Naive B cell (primary cell): ENCODE measurements at regions not wholly inside any gene's neighbourhood (a gene's known extent, or its start where the extent isn't known, plus 50 kb on each side); places are given as distances from the start of the nearest gene placed in this dataset.
"Not testable (repeated sequence)": the region's sequence is repeated elsewhere in the genome, so short reads cannot be mapped to it uniquely, and the experiment has no call there.

Experiments
- ATAC-seq, 2 donors: fragments of 150-1000 bp; cut with Tn5 transposase; 2 replicates each; pipeline ENCODE4 v1.10.0; 2021; ENCODE audit warnings: low read depth in 2 of 2, mild to moderate bottlenecking in 2 of 2, moderate library complexity in 2 of 2
- DNase-seq: peaks from one replicate; pipeline ENCODE4 v3.0.0; 2022
- H3K27ac Mint-ChIP-seq, 6 donors: one replicate each; pipeline ENCODE4 v1.8.0; 2020 to 2022; ENCODE audit warnings: mild to moderate bottlenecking in 6 of 6, mixed read lengths in 6 of 6, moderate library complexity in 5 of 6, inconsistent platforms in 2 of 6
- H3K27me3 Mint-ChIP-seq, 3 donors: one replicate each; pipeline ENCODE4 v1.8.0; 2021 to 2022; ENCODE audit warnings: mixed read lengths in 3 of 3, mild to moderate bottlenecking in 1 of 3
- H3K36me3 Mint-ChIP-seq, 2 donors: one replicate each; pipeline ENCODE4 v1.8.0; 2020 to 2022; ENCODE audit warnings: mixed read lengths in 2 of 2, inconsistent platforms in 1 of 2, mild to moderate bottlenecking in 1 of 2
- H3K4me1 Mint-ChIP-seq, 3 donors: one replicate each; pipeline ENCODE4 v1.8.0; 2020 to 2022; ENCODE audit warnings: mixed read lengths in 3 of 3, inconsistent platforms in 1 of 3, mild to moderate bottlenecking in 1 of 3, moderate library complexity in 1 of 3
- H3K4me3 Mint-ChIP-seq, 8 donors: one replicate each; pipeline ENCODE4 v1.8.0; 2020 to 2022; ENCODE audit warnings: mild to moderate bottlenecking in 8 of 8, mixed read lengths in 8 of 8, moderate library complexity in 8 of 8, inconsistent platforms in 2 of 8
- H3K9me3 Mint-ChIP-seq, 7 donors: one replicate each; pipeline ENCODE4 v1.8.0; 2020 to 2022; ENCODE audit warnings: mixed read lengths in 7 of 7, mild to moderate bottlenecking in 5 of 7, inconsistent platforms in 2 of 7, moderate library complexity in 1 of 7

DNA sequence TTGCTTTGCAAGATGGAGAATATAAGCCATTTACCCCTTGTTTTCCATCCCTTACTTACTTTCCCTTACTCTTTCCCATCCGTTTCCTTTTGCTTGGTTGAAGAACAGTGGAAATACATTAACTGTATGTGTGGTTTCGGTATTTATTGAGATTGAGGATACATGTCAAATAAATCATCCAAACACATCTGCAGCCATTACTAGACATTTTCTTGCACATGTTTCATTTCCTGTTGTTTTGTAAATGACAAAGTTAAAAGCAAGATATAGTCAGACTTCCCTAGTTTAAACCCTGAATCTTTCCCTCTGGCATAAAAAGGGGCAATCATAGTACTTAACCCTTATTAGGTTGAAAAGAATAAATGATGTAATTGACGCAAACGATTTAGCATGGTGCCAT, 82.1 kb upstream of the BCHE start:
- ATAC-seq (no peak), DNase-seq (no peak)
- H3K4me3 Mint-ChIP-seq: no peak overlapping the region
- no peaks in the 10 kb centered on the region for H3K4me1 Mint-ChIP-seq
- no peak overlapping the region for H3K27ac Mint-ChIP-seq
- H3K9me3 Mint-ChIP-seq: peaks cover 0 to 21% (median 9%) of the 10 kb centered on the region in 7 donors
- no peaks in the 10 kb centered on the region for H3K27me3 Mint-ChIP-seq
- no peaks in the 10 kb centered on the region for H3K36me3 Mint-ChIP-seq

DNA sequence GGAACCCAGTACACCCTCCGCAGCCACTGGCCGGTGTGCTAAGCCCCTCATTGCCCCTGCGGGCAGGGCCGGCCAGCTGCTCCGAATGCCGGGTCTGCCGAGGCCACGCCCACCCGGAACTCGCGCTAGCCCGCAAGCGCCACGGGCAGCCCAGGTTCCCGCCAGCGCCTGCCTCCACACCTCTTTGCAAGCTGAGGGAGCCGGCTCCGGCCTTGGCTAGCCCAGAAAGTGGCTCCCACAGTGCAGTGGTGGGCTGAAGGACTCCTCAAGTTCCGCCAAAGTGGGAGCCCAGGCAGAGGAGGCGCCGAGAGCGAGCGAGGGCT, 81.4 kb upstream of the BCHE start:
- peaks cover 0 to 21% (median 9%) of the 10 kb centered on the region in 7 donors for H3K9me3 Mint-ChIP-seq
- H3K27me3 Mint-ChIP-seq: no peaks in the 10 kb centered on the region
- H3K4me3 Mint-ChIP-seq: no peak overlapping the region
- DNase-seq (no peak), ATAC-seq (no peak)
- no peaks in the 10 kb centered on the region for H3K4me1 Mint-ChIP-seq
- H3K27ac Mint-ChIP-seq: no peak overlapping the region
- H3K36me3 Mint-ChIP-seq: no peaks in the 10 kb centered on the region

DNA sequence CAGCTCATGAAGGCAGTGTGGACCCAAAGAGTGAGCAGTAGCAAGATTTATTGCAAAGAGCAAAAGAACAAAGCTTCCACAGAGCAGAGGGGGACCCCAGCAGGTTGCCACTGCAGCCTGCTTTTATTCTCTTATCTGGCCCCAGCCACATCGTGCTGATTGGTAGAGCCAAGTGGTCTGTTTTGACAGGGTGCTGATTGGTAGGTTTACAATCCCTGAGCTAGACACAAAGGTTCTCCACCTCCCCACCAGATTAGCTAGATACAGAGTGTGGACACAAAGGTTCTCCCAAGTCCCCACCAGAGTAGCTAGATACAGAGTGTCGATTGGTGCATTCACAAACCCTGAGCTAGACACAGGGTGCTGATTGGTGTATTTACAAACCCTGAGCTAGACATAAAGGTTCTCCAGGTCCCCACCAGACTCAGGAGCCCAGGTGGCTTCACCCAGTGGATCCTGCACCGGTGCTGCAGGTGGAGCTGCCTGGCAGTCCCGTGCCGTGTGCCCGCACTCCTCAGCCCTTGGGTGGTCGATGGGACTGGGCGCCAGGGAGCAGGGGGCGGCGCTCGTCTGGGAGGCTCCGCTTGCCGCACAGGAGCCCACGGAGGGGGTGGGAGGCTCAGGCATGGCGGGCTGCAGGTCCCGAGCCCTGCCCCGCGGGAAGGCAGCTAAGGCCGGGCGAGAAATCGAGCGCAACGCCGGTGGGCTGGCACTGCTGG, 80.9 kb upstream of the BCHE start:
- H3K4me3 Mint-ChIP-seq, H3K4me1 Mint-ChIP-seq: not testable (repeated sequence)

DNA sequence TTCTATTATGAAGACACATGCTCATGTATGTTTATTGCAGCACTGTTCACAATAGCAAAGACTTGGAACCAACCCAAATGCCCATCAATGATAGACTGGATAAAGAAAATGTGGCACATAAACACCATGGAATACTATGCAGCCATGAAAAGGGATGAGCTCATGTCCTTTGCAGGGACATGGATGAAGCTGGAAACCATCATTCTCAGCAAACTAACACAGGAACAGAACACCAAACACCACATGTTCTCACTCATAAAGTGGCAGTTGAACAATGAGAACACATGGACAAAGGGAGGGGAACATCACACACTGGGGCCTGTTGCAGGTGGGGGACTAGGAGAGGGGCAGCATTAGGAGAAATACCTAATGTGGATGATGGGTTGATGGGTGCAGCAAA, 77.9 kb upstream of the BCHE start:
- peaks cover 0 to 20% (median 9%) of the 10 kb centered on the region in 7 donors for H3K9me3 Mint-ChIP-seq
- not testable (repeated sequence) for ATAC-seq, H3K27me3 Mint-ChIP-seq, H3K4me1 Mint-ChIP-seq, DNase-seq, H3K4me3 Mint-ChIP-seq, H3K27ac Mint-ChIP-seq, H3K36me3 Mint-ChIP-seq

More for the DNA sequence above, 80.9 kb upstream of the BCHE start:
- H3K9me3 Mint-ChIP-seq: peaks cover 0 to 21% (median 9%) of the 10 kb centered on the region in 7 donors
- not testable (repeated sequence) for H3K27ac Mint-ChIP-seq, H3K36me3 Mint-ChIP-seq, H3K27me3 Mint-ChIP-seq, DNase-seq, ATAC-seq

DNA sequence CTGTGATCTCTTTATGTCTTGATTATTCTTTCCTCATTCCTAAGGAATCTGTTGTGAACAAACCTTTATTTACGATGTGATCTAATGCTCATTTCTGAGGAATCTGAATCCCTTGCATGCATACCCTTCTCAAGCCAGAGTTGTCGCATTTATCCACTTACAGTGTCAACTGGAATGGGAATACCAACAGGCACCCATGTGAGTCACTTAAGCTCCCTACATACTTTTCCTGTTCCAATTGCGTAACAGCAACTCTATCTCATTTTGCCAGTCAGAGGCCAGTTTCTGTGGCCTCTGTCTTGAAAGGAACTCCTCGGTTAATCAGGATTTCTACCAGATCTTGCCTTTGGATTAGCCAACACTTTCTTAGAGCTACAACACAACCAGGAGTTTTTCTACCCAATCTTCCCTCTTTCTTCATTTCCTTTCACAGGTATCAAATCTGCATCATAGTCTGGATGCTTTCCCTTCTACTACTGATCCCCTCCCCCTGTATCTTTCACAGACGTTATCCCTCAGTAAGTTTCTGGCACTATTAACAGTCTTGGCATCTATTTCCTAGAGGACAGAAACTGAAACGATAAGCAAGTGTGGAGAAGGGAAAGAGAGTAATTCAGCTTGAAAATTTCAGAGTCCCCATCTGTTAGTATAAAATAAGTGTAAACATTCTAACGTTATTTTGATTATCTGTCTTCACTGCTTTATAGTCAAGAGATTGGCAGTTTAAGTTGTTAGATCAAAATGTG, 66.8 kb upstream of the BCHE start:
- no peak for ATAC-seq
- H3K36me3 Mint-ChIP-seq: no peaks in the 10 kb centered on the region
- no peak for DNase-seq
- H3K27ac Mint-ChIP-seq: no peak overlapping the region
- H3K4me3 Mint-ChIP-seq: no peak overlapping the region
- peaks cover 0 to 18% (median 5%) of the 10 kb centered on the region in 7 donors for H3K9me3 Mint-ChIP-seq
- H3K27me3 Mint-ChIP-seq: no peaks in the 10 kb centered on the region
- H3K4me1 Mint-ChIP-seq: no peaks in the 10 kb centered on the region

DNA sequence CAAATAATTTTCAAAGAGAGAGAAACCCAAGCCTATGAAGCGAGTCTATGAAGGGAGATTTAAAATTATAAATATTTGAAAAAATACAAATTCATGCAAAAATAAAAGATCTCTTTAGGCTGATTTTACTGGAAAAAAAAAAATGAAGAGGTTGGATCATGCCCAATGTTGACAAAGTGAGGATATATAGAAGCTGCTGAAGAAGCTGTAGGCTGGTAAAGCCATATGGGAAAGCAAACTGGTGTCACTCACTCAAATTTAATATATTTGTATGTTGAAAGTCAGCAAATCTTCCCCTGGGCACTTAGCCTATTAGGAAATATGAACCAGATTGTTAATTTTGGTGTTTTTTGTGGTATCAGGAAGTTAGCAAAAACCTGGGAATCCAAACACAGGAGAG, 61.8 kb upstream of the BCHE start:
- Mint-ChIP-seq H3K27me3 (no peaks in the 10 kb centered on the region), H3K4me3 (no peak overlapping the region), H3K27ac (no peak overlapping the region), H3K36me3 (no peaks in the 10 kb centered on the region), H3K9me3 (peaks cover 0 to 15% (median 5%) of the 10 kb centered on the region in 7 donors), H3K4me1 (no peaks in the 10 kb centered on the region)
- DNase-seq: no peak
- ATAC-seq: no peak

DNA sequence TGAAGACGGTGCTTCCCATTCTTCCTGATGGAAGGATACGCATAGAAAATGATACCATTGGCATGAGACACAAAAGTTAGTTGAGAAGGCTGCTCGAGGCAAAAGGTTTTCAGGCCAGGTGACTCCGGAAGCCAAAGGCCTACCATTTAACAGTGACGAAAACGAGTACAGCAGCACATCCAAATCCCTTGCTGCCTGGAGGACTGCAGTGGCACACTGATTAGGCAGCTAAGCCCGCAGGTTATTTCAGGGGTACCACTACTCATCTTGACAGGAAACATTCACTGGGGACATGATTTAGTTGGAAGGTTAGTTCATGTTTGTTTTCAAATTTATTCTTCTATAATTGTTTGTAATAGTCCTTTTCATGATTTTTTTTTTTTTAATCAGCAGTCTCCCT, 59.9 kb upstream of the BCHE start:
- H3K4me1 Mint-ChIP-seq: no peaks in the 10 kb centered on the region
- no peak overlapping the region for H3K27ac Mint-ChIP-seq
- ATAC-seq (no peak), DNase-seq (no peak)
- H3K4me3 Mint-ChIP-seq: no peak overlapping the region
- H3K27me3 Mint-ChIP-seq: no peaks in the 10 kb centered on the region
- peaks cover 0 to 6% (median 2%) of the 10 kb centered on the region in 7 donors for H3K9me3 Mint-ChIP-seq
- no peaks in the 10 kb centered on the region for H3K36me3 Mint-ChIP-seq

DNA sequence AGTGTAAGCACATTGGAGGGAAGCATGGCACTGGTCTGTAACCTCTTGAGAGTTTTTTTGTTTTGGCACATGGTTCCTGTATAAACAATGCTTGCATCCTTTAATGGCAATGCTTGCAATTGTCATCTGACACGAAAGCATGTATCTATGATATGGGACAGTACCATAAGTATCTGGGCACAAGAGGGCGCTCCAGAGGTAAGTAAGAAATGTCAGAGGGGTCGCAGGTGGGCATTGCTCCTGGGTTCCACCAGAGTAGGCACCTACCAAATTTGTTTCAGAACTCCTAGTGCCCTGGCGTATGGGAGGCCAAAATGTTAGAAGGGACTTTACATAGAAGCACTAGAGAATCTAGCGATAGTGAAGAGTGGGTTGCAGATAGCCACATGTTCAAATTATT, 58.7 kb upstream of the BCHE start:
- H3K4me3 Mint-ChIP-seq: no peak overlapping the region
- H3K27me3 Mint-ChIP-seq: no peaks in the 10 kb centered on the region
- peaks cover 0 to 3% (median 1%) of the 10 kb centered on the region in 7 donors for H3K9me3 Mint-ChIP-seq
- peak overlapping the region in 1 of 6 donors; percentile 24 for H3K27ac Mint-ChIP-seq
- H3K4me1 Mint-ChIP-seq: no peaks in the 10 kb centered on the region
- DNase-seq: no peak
- no peaks in the 10 kb centered on the region for H3K36me3 Mint-ChIP-seq
- no peak for ATAC-seq

DNA sequence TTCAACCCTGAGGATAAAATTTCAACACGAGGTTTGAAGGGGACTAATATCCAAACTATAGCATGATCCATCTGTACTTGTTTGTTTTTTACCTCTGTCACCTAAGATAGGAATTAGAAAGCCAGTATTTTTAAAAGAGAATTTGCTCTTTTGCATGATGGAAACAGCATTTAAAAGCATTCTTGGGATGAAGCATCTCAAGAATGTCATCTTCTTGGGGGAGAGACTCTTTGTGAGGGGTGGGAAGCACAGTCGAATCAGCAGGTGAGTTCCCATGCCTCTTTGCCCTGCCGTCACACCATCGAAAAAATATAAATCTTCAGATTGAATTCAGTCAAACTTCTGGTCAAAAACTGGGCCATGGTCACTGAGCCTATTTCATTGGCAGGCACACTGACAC, 55.3 kb upstream of the BCHE start:
- Mint-ChIP-seq H3K4me1 (no peaks in the 10 kb centered on the region), H3K27me3 (no peaks in the 10 kb centered on the region), H3K9me3 (peaks cover 0 to 2% (median 0%) of the 10 kb centered on the region in 7 donors), H3K4me3 (no peak overlapping the region), H3K36me3 (no peaks in the 10 kb centered on the region), H3K27ac (no peak overlapping the region)
- ATAC-seq (no peak), DNase-seq (no peak)
